Epithelial cell of prostate (primary cell): ENCODE measurements at regions not wholly inside any gene's neighbourhood (a gene's known extent, or its start where the extent isn't known, plus 50 kb on each side); places are given as distances from the start of the nearest gene placed in this dataset.

Experiments
- DNase-seq: peaks from one replicate; pipeline ENCODE4 v3.0.0-alpha.2; 2011; ENCODE audit warnings: low read depth, low spot score
- H3K27ac ChIP-seq: fragments of 450-650 bp; 2 replicates; pipeline ENCODE4 v1.5.1; 2017; ENCODE audit warnings: mild to moderate bottlenecking

DNA sequence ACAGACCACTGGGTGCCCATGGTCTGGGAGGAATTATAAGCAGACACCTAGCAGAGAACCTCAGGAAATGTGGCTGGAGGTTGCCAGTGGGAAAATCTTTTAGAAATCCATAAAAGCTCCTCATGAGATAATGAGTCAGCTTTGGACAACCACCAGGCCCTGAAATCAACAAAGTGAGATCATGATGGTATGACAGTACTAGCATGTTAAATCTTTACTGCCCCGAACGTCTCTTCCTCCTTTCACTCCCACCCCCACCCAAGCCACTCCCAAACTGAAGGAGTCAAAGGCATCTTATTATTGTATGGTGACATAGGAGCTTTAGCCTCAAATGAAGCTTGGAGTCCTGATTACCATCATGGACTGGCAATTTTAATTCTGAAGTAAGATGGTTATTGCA, 240.0 kb downstream of the DIO2 start:
- DNase-seq: peak; percentile 40
- H3K27ac ChIP-seq: no peak overlapping the region

DNA sequence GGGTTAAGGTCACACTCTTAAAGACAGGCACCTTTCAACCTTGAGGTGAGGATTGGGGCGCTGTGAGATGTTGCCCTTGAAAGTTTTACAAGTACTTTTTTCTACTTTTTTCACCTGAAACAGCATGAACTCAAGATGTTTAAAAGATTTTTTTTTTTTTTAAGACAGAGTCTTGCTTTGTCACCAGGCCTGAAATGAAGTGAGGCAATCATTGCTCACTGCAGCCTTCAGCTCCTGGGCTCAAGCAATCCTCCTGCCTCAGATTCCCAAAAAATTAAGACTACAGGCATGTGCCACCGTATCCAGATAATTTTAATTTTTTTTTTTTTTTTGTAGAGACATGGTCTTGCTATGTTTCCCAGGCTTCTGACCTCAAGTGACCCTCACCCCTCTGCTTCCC, 243.9 kb downstream of the DIO2 start:
- DNase-seq: no peak
- H3K27ac ChIP-seq: no peak overlapping the region

DNA sequence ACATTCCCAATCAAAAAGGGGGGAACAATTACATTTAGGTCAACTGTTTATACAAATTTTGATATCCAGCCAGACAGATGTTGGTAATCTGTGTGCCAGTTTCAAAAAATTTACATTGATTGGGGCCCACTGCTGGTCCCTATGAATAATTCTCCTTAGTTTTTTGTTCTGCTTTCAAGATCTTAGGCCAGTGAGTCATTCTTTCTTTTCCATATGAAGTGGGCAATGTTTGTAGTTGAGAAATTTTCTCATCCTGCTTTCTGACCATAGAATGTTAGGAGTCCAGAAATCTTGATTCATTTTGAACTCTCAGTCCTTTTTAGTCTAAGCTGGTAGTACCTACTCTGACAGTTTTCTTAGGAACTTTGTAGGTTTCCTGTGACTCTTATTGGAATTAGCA, 244.3 kb downstream of the DIO2 start:
- H3K27ac ChIP-seq: no peak overlapping the region
- no peak for DNase-seq

DNA sequence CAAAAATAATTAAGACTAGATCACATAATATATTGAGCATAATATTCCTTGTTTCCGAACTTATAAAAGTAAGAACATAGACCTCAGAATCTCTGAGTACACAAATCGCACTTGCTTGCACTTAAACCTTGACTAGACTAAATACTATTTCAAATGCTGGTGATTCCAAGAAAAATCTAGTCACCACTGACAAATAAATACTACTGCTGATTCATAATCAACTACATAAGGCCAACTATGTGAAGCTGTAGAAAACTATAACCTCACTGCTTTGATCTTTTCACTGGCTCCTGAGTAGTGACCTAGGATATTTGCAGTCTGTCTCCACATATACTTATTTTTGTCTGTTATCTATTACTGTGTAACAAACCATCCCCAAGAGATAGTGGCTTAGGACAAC, 245.4 kb downstream of the DIO2 start:
- no peak overlapping the region for H3K27ac ChIP-seq
- no peak for DNase-seq

DNA sequence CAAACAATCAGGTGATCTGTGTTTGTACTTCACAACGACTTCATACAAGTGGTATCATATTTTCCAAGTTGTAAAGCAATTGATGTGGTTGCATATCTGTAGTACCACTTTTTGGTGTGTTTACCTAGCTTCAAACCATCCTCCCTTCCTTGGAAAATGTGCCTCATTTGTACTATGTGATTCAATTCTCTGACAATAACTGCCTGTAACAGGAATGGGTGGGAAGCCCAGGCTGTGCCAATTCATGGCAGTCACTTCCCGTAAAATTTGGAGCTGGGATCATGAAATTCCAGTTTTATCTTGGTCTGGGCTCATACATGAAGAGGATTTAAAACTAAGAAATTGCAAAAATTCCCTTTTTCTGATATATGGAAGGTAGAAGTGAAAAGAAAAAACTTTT, 250.1 kb downstream of the DIO2 start:
- H3K27ac ChIP-seq: no peak overlapping the region
- DNase-seq: no peak

DNA sequence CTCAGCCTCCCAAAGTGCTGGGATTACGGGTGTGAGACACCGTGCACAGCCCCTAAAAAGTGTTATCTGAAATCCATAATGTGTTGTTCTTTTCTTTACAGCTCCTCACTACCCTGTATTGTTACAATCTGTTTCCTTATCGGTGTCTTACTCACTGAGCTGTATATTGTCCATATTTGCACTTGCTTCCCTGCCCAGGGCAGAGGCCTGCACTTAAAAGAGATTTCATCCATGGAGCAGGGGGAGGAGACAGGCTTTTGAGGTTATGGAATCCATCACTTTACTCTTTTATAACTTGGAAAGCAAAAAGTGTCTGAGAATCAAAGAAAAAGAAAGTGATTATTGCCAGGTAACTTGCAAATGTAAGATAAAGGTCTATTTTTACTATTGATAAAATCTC, 251.0 kb downstream of the DIO2 start:
- no peak for DNase-seq
- no peak overlapping the region for H3K27ac ChIP-seq

DNA sequence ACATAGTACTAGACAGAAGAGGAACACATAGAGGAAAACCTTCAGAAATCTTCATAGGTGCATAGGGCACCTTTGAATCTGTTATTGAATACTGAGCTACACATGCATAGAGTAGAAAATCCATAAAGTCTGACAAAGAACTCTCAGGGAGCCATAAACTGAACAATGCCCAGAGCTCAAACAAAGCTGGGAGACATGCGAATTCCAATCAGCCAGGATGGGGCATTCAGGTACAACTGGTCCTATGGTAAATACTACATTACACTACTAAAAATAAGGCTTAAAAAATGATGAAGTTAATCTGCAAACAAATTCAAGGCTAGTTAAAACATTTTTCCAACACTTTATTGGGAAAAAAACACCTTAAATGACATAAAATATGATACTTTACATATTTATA, 259.7 kb downstream of the DIO2 start:
- H3K27ac ChIP-seq: no peak overlapping the region
- no peak for DNase-seq

DNA sequence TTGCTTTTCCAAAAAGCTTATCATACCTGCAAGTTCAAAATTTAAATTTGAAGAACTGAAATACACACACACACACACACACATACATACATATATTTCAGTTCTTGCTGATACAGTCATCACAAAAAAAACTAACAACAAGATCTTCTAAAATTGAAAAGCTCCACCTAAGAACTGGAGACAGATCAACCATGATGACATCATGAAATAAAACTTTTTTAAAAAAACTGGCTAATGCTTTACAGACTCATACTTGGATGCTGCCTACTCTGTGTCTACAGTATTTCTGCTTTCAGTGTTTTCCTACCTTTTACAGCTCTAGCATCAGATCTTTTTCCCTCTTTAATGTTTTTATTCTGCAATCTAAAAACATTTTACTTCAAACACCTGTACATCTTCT, 261.4 kb downstream of the DIO2 start:
- no peak overlapping the region for H3K27ac ChIP-seq
- no peak for DNase-seq

DNA sequence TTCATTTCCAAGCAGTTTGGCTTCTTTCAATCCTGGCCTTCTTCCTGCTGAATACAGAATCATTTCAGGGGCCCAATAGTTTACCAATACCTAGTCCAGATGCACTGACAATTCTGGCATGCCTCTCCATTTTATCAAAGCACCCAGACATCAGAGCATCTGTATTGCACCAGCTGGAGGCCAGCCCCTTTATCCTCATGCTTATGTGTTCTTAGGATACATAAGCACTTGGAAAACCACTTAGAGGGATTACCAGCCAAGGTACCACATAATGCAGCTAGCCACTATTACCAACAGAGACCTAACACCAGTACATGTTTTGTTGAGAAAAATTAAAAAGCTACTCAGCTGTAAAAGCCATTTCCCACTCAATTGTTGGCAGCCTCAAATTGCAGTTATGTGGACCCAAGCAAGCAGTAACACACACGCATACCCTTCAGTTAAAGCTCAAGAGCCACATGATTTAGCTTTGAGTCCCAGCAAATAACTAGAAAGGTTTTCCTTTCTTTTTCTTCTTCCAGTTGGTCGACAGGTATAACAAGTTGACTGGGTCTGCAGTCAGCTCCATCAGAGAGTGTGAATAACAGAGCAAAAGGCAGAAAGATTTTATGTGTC, 263.8 kb downstream of the DIO2 start:
- H3K27ac ChIP-seq: no peak overlapping the region
- no peak for DNase-seq

DNA sequence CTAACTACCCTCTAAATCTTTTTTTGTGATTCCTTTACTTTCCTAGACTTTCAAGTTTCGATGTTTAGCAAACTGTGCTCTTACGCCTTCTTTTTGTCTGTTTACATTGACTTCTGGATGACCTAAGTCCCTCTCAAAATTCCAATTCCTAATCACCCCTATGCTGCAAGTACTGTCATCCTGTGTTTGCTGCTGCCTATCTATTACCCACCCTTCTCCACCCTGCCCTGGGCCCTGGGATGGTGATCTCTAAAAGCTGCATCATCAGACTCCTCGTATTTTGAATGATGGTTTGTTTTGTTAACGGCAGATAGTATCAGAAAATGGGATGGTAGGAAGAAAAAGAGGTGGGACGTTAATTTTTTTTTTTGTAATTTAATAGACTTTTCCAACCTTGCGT, 272.1 kb downstream of the DIO2 start:
- no peak overlapping the region for H3K27ac ChIP-seq
- DNase-seq: no peak

DNA sequence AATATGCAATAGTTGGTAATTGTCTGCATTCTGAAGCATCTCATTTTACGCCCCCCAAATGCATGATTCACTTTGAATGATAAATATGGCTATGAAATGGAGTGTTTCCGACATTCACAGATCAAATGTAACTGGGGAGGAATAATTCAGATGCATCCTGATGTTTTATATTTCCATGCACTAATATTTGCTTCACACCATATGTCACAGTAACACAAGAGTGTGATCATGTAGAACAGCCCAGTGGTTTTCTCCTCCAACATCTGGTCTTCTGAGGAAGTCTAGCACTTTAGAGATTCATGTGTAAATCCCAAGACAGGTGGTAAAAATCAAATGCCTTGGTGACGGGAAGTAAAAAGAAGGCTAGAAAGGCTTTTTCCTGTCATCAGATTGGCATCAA, 273.1 kb downstream of the DIO2 start:
- no peak overlapping the region for H3K27ac ChIP-seq
- DNase-seq: no peak

DNA sequence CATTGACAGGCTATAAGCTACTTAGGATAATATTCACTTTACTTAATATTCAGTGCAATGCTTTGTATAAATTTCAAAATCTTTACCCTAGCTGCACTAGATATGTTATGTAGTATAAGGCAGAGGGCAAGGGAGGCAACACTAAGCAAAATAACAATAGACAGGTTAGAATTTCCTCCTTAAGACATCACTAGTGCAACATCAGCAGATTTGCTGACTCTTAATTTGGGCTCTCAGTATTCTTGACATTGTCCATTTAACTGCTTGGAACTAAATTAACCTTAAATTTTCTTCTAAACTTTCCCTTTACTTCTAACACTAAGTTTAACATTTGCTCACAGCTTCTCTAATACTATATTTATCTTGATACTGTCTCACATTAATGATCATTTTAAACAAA, 273.9 kb downstream of the DIO2 start:
- no peak overlapping the region for H3K27ac ChIP-seq
- DNase-seq: no peak

DNA sequence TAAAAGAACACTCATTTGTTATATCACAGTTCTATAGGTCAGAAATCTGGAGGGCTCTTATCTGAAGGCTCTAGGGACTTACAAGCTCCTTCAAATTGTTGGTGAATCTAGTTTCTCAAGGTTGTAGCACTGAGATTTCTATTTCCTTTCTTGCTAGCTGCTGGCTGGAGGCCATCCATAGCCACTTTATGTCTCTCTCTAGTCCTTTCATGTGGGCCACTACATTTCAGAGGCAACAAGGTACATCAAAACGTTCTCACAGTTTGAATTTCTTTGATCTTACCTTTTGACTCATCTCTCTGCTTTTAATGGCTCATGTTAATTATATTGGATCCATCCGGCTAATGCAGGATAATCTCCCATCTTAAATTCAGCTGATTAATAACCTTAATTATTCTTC, 286.8 kb downstream of the DIO2 start:
- DNase-seq: no peak
- H3K27ac ChIP-seq: no peak overlapping the region

DNA sequence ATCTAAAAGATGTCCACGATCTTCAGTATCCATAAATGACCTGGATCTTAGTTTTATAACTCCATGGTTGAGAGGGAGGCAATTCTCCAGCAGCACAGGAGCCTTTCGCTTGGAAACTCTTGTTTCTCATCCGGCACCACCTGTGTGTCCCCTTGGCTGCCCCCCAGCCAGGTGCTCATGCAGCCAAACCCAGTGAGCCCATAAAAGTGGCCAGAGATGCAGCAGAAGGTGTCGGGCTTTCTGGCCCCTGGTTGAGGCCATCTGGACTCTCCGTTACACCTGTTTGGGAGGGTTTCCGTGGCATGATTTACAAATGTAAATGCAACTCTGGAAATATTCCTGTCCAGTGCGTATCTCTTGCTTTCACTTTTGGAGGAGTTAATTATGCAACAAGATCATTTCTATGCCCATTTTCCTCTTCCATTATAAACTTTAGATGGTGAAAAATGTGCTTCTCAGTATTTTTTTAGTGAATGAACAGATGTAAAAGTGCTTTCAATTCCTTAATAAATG, 291.1 kb downstream of the DIO2 start:
- H3K27ac ChIP-seq: no peak overlapping the region
- DNase-seq: no peak
